Hippocampal formation (tissue), 2 donors: ENCODE measurements at regions not wholly inside any gene's neighbourhood (a gene's known extent, or its start where the extent isn't known, plus 50 kb on each side); places are given as distances from the start of the nearest gene placed in this dataset.
A peak's percentile ranks its signal among the peaks of the same experiment; 100 is the strongest.

Experiments
- DNase-seq, 2 donors: peaks; one replicate each; lab custom pipeline; 2025; lab: John Stamatoyannopoulos, UW

- no peak for DNase-seq
Measured at GRCh38 chr6:23420659-23421350, 705.2 kb upstream of the NRSN1 start.

GRCh38 chr6:23424584-23424983 is 701.4 kb upstream of the NRSN1 start:
- DNase-seq: no peak

GRCh38 chr6:23435126-23435525 is 690.9 kb upstream of the NRSN1 start:
- no peak for DNase-seq

GRCh38 chr6:23435798-23436197 is 690.2 kb upstream of the NRSN1 start:
- DNase-seq: no peak

- no peak for DNase-seq
Measured at GRCh38 chr6:23441808-23442461, 684.1 kb upstream of the NRSN1 start.

GRCh38 chr6:23445157-23445710 is 680.8 kb upstream of the NRSN1 start:
- DNase-seq: no peak

- peak; percentile 1 to 73 for DNase-seq
Measured at GRCh38 chr6:23446469-23446967, 679.5 kb upstream of the NRSN1 start.

- no peak for DNase-seq
Measured at GRCh38 chr6:23447731-23448130, 678.3 kb upstream of the NRSN1 start.

GRCh38 chr6:23448281-23448680 is 677.7 kb upstream of the NRSN1 start:
- no peak for DNase-seq

- DNase-seq: no peak
Measured at GRCh38 chr6:23454080-23454976, 671.7 kb upstream of the NRSN1 start.

GRCh38 chr6:23455754-23456153 is 670.3 kb upstream of the NRSN1 start:
- no peak for DNase-seq

- DNase-seq: no peak
Measured at GRCh38 chr6:23456396-23456795, 669.6 kb upstream of the NRSN1 start.

GRCh38 chr6:23457321-23457720 is 668.7 kb upstream of the NRSN1 start:
- no peak for DNase-seq

GRCh38 chr6:23465912-23466311 is 660.1 kb upstream of the NRSN1 start:
- no peak for DNase-seq

GRCh38 chr6:23477586-23477985 is 648.4 kb upstream of the NRSN1 start:
- DNase-seq: no peak

- no peak for DNase-seq
Measured at GRCh38 chr6:23478312-23478711, 647.7 kb upstream of the NRSN1 start.

GRCh38 chr6:23483896-23484295 is 642.1 kb upstream of the NRSN1 start:
- no peak for DNase-seq

- DNase-seq: no peak
Measured at GRCh38 chr6:23494367-23494766, 631.6 kb upstream of the NRSN1 start.

- no peak for DNase-seq
Measured at GRCh38 chr6:23498013-23498412, 628.0 kb upstream of the NRSN1 start.

GRCh38 chr6:23499549-23499948 is 626.5 kb upstream of the NRSN1 start:
- no peak for DNase-seq

GRCh38 chr6:23503173-23503572 is 622.8 kb upstream of the NRSN1 start:
- DNase-seq: no peak

GRCh38 chr6:23505026-23505425 is 621.0 kb upstream of the NRSN1 start:
- DNase-seq: no peak
